Non-pigmented ciliary epithelial cell (primary cell): ENCODE measurements at regions not wholly inside any gene's neighbourhood (a gene's known extent, or its start where the extent isn't known, plus 50 kb on each side); places are given as distances from the start of the nearest gene placed in this dataset.
A peak's percentile ranks its signal among the peaks of the same experiment; 100 is the strongest.
"Not testable (repeated sequence)": the region's sequence is repeated elsewhere in the genome, so short reads cannot be mapped to it uniquely, and the experiment has no call there.

Experiments used
- DNase-seq: peaks from one replicate; pipeline ENCODE4 v3.0.0-alpha.2; 2010; ENCODE audit warnings: low read depth

- DNase-seq: no peak
Observed at GRCh38 chr4:178173771-178174170, 731.5 kb upstream of the AGA start.

GRCh38 chr4:178174756-178175155, 732.5 kb upstream of the AGA start:
- no peak for DNase-seq

- no peak for DNase-seq
Observed at GRCh38 chr4:178185517-178185916, 743.3 kb upstream of the AGA start.

GRCh38 chr4:178192611-178193010, 750.4 kb upstream of the AGA start:
- DNase-seq: no peak

DNA sequence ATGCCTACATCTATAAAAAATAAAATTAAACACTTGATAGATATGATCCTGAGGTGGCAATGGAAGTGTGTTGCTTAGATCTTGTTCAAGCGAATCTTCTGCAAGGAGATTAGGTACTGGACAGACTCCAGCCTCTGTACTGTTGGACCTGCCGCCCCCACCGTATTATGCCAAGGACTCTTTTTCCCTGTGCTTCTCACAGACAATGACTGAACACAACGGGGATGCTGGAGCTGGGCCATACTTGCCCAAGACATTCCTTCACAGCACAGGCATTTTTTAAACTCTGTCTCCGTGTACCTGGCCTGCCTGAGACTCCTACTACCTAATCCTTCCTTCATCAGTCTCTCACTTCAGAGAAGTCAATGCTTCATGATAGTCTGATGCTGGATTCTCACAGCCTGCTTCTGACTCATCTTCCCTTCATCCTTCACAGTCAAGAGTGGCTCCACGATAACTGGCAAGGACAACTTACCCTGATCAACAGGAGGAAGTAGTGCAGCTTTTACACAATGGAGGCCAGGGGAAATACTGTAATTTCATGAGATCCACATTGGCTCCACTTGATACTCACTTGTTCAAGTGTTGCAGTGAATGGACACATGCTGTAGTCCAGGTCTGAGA, 754.6 kb upstream of the AGA start:
- no peak for DNase-seq

GRCh38 chr4:178198691-178199090, 756.5 kb upstream of the AGA start:
- peak; percentile 32 for DNase-seq

- DNase-seq: no peak
Observed at GRCh38 chr4:178202422-178202821, 760.2 kb upstream of the AGA start.

DNA sequence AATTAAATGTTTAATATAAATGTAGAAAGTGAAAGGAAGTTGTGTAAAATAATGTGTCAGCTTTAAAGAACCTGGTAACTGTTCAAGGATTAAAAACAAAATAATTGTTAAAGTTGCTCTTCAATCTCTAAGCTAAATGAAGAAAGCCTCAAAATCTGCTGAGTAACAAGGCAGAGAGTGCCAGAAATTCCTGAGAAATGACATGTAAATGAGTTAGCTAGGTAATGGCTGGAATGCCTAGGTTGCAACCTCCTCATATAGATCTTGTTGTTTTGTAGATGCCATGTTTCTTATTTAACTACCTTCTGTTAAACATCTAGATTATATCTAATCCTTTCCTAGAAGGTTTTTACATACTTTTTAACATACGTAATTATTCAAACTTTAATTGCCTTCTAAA, 763.6 kb upstream of the AGA start:
- no peak for DNase-seq

DNA sequence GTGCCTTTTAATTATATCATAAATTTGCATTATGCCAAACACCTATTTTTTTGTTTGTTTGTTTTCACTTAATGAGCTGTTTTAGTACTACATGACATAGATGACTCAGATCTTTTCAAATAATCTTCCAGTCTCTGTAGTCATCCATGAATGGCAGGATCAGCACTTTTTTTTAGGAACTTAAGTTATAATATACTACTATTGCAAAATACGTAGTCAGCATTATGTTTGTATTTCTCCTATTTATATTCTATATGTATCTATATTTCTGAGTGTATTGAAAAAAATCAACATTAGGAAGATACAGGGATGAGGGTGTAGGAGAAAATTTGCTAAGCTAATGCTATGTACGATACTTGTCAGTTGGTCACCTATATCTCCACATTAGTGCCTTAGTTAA, 773.1 kb upstream of the AGA start:
- DNase-seq: no peak

- DNase-seq: no peak
Observed at GRCh38 chr4:178215763-178216162, 773.5 kb upstream of the AGA start.

DNA sequence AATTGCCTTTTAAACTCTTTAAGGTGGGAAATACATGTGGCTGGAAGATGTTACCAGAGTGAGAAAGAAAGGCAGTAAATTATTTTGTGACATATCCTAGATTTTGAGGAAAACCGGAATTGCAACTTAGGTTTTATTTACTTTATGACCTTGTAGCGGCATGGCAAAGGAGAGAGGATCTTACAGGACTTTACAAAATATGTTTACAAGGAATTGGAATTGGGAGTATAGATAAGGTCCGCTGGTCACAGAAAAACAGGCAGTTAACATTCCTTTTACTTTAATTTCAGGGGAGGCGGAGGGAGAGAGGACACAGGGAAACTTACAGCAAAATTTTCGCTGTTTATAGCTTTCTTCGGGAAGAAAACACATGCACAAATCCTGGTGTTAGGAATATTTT, 784.2 kb upstream of the AGA start:
- not testable (repeated sequence) for DNase-seq

GRCh38 chr4:178233906-178234305, 791.7 kb upstream of the AGA start:
- no peak for DNase-seq

- DNase-seq: no peak
Observed at GRCh38 chr4:178240891-178241290, 798.7 kb upstream of the AGA start.

DNA sequence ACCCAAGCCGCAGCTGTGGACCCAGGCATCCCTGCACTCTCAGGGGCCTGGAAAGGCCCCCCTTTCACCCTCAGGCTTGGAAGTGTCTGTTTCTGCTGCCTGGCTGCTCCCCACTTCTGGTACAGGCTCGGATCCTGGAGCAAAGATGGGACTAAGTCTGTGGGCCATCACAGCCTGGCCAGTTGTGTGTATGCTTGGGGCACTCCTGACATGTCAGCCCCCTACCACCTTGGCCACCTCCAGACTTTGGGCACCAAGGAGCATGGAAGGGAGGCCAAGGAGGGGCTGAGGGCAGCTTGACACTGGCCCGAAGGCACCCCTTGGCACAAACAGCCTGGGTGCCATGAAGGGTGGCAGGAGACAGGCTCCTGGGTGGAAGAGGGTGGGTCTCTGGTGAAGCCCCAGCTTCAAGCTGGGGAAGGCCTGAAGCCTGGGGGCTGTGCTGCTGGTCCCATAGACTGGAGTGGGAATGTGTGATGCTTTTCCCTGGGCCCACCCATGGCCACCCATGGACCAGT, 799.4 kb upstream of the AGA start:
- no peak for DNase-seq

DNA sequence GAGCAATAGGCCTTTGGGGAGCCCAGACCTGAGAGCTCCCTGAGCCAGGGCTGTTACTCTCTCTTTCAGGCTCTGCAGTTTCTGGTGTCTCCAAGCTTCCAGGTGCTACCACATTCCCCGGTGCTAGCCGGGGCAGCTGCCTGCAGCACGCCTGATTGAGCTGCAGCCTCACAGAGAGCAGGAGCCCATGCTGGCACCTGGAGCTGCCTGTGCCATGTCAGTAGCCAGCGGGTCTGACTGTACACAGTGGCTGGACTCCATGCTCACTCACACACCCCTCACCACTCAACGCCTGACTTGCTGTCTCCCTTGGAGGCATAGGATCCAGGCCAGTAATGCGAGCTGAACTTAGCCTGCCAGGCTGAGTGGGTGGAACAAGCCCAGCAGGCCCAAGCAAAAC, 800.4 kb upstream of the AGA start:
- DNase-seq: no peak

DNA sequence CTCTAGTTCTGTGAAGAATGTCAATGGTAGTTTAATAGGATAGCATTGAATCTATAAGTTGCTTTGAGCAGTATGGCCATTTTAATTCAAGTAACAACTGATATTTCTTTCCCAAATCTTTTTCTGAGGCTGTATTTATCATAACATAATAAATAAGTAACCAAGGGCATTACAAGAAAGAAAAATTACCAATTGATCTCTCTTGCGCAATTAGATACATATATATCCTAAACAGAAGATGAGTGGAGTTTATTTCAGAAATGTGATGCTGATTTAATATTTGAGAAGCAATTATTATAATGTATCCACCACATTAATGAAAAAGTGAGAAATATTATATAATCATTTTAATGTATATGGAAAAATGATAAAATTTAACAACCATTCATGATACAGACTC, 802.5 kb upstream of the AGA start:
- no peak for DNase-seq

DNA sequence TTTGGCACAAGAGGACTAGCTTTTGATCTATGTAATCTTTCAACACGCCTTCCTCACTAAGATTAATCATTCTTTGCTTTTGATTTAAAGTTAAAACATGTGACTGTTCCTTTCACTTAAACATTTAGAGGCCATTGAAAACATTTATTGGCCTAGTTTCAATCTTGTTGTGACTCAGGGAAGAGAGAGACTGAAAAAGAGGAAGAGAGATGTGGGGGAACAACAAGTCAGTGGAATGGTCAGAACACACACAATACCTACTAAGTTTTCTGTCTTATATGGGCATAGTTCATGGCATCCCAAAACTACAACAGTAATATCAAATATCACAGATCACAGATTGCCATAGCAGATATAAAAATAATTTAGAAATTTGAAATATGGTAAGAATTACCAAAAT, 812.9 kb upstream of the AGA start:
- DNase-seq: no peak

DNA sequence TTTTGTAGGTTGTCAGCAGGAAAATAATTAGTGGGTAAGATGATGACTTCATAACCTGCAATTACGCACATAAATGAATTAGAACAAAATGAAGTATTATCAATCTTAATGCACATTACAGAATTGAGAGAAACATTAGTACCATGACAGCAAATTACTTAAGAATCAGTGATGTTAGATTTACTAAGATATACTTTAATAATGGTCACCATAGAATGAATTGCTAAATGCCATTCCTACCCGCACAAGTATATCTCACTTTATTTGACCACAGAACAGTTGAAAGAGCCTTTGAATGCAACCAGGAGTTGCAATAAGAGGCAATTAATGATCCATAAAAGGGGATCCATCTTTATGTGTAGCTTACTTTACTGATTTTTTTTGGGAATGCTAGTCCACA, 816.4 kb upstream of the AGA start:
- DNase-seq: no peak

- DNase-seq: no peak
Observed at GRCh38 chr4:178259566-178259965, 817.3 kb upstream of the AGA start.

DNA sequence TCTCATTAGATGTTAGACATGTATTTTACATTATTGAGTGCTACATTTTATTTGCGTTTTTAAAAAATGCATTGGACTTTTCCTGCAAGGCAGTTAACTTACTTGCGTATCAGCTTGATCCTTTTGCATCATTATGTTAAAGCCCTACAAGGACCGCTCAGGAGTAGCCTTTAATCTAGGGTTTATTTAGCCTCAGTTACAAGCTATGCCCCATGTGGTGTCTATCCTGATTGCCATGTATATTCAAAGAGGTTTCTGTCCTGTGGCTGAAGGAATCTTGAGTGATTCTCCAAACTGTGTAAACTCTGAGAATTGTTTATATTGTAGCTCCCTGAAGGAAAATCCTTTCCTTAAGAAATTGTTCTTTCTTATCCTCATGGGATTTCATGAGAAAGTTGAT, 821.8 kb upstream of the AGA start:
- no peak for DNase-seq

GRCh38 chr4:178271386-178271785, 829.1 kb upstream of the AGA start:
- DNase-seq: no peak

- no peak for DNase-seq
Observed at GRCh38 chr4:178273168-178273567, 830.9 kb upstream of the AGA start.

GRCh38 chr4:178275671-178276360, 833.6 kb upstream of the AGA start:
- no peak for DNase-seq

- DNase-seq: no peak
Observed at GRCh38 chr4:178280362-178280761, 838.1 kb upstream of the AGA start.
